ENCODE measurements at regions not wholly inside any gene's neighbourhood (a gene's known extent, or its start where the extent isn't known, plus 50 kb on each side); places are given as distances from the start of the nearest gene placed in this dataset.

DNA sequence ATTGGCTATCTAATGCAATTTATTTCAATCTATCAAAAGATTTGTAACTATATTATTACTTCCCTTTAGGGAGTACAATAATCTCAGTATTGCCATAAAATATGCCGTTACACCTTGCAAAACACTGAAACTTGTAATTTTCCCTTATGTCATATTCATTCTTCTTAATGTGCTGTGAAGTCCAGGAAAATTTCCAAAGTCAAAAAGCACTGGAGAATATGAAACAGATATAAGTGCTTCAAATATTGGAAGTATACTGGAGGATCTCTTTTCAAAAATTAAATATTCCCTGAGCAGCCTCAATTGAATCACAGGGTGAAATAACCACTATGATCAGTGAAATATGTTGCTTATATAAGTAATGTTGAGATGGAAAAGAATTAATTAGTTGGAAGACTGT lies 356.0 kb downstream of the PPP1R3A start (continued):
- TF ChIP-seq EZH2phosphoT487 (IDR thresholded peaks at IDR 0.05; ENCODE audit: borderline replicate concordance, low read depth) (no peak), TCF12 (IDR thresholded peaks at IDR 0.05) (no peak), MEF2A (IDR thresholded peaks at IDR 0.05; ENCODE audit: borderline replicate concordance, low read depth) (no peak), TAF1 (IDR thresholded peaks at IDR 0.05; ENCODE audit: borderline replicate concordance, low read depth, low read length) (no peak)
- TF ChIP-seq, protein P1, sequence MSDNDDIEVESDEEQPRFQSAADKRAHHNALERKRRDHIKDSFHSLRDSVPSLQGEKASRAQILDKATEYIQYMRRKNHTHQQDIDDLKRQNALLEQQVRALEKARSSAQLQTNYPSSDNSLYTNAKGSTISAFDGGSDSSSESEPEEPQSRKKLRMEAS (IDR thresholded peaks at IDR 0.05; ENCODE audit: low read depth) = no peak

DNA sequence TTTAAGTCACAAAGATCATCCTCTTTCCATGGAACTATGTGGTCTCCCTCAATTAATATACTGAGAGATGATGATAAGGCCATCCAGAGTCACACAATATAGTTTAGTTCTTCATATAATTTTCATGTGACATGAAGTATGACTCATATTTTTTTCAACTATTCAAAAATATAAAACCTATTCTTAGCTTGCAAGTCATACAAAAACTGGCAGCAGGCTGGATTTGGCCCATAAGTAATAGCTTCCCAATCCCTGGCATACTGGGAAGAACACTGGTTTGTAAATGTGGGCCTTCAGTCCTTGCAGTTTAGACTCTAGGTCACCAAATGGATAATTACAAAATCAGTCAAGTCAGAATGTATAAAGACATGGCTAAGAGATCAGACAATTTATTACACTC lies 356.6 kb downstream of the PPP1R3A start:
- Histone ChIP-seq H3K4me2 (no peak overlapping the region), H3K9me2 (no peaks in the 10 kb centered on the region), H3K79me2 (ENCODE audit: insufficient read depth) (no peaks in the 10 kb centered on the region), H3K9ac (no peak overlapping the region), H3K4me1 (ENCODE audit: control insufficient read depth in 1 of 2, insufficient read depth in 2 of 2, low read depth in 1 of 2, low read length in 1 of 2) (no peaks in the 10 kb centered on the region), H3K9me3 (no peaks in the 10 kb centered on the region), H3F3A (replicated peaks; ENCODE audit: insufficient read depth) (no peaks in the 10 kb centered on the region), H3K36me3 (replicated peaks in 1 of 2; ENCODE audit: control insufficient read depth in 1 of 2, insufficient read depth in 2 of 2, low read length in 1 of 2) (no peaks in the 10 kb centered on the region), H3K27ac (ENCODE audit: low read depth in 2 of 2, low read length in 1 of 2) (no peak overlapping the region), H2AFZ (ENCODE audit: low read depth) (no peak overlapping the region), H4K20me1 (ENCODE audit: insufficient read depth) (no peaks in the 10 kb centered on the region; the same call in 1 of the 2 replicates), H3K27me3 (ENCODE audit: insufficient read depth) (no peaks in the 10 kb centered on the region), H3K4me3 (ENCODE audit: low read depth in 2 of 2, low read length in 1 of 2) (no peak overlapping the region)
- POLR2A ChIA-PET = no interaction called here
- TF ChIP-seq, protein P2, sequence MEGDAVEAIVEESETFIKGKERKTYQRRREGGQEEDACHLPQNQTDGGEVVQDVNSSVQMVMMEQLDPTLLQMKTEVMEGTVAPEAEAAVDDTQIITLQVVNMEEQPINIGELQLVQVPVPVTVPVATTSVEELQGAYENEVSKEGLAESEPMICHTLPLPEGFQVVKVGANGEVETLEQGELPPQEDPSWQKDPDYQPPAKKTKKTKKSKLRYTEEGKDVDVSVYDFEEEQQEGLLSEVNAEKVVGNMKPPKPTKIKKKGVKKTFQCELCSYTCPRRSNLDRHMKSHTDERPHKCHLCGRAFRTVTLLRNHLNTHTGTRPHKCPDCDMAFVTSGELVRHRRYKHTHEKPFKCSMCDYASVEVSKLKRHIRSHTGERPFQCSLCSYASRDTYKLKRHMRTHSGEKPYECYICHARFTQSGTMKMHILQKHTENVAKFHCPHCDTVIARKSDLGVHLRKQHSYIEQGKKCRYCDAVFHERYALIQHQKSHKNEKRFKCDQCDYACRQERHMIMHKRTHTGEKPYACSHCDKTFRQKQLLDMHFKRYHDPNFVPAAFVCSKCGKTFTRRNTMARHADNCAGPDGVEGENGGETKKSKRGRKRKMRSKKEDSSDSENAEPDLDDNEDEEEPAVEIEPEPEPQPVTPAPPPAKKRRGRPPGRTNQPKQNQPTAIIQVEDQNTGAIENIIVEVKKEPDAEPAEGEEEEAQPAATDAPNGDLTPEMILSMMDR (IDR thresholded peaks at IDR 0.05) = no peak
- TF ChIP-seq, protein P1 (IDR thresholded peaks at IDR 0.05; ENCODE audit: low read depth) = no peak
- TF ChIP-seq JUND (IDR thresholded peaks at IDR 0.05) (no peak), ELF1 (IDR thresholded peaks at IDR 0.05) (no peak), RXRA (IDR thresholded peaks at IDR 0.05; ENCODE audit: borderline replicate concordance, low read depth) (no peak), GATA2 (CRISPR knock-in tag; IDR thresholded peaks at IDR 0.05) (no peak), FOXM1 (IDR thresholded peaks at IDR 0.05; ENCODE audit: low read depth) (no peak), YY1 (IDR thresholded peaks at IDR 0.05; ENCODE audit: low read depth) (no peak), RAD21 (IDR thresholded peaks at IDR 0.05; ENCODE audit: low read length) (no peak)
- TF ChIP-seq, protein P3, sequence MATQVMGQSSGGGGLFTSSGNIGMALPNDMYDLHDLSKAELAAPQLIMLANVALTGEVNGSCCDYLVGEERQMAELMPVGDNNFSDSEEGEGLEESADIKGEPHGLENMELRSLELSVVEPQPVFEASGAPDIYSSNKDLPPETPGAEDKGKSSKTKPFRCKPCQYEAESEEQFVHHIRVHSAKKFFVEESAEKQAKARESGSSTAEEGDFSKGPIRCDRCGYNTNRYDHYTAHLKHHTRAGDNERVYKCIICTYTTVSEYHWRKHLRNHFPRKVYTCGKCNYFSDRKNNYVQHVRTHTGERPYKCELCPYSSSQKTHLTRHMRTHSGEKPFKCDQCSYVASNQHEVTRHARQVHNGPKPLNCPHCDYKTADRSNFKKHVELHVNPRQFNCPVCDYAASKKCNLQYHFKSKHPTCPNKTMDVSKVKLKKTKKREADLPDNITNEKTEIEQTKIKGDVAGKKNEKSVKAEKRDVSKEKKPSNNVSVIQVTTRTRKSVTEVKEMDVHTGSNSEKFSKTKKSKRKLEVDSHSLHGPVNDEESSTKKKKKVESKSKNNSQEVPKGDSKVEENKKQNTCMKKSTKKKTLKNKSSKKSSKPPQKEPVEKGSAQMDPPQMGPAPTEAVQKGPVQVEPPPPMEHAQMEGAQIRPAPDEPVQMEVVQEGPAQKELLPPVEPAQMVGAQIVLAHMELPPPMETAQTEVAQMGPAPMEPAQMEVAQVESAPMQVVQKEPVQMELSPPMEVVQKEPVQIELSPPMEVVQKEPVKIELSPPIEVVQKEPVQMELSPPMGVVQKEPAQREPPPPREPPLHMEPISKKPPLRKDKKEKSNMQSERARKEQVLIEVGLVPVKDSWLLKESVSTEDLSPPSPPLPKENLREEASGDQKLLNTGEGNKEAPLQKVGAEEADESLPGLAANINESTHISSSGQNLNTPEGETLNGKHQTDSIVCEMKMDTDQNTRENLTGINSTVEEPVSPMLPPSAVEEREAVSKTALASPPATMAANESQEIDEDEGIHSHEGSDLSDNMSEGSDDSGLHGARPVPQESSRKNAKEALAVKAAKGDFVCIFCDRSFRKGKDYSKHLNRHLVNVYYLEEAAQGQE (IDR thresholded peaks at IDR 0.05; ENCODE audit: low read depth, low read length) = no peak
- TF ChIP-seq, protein P4, sequence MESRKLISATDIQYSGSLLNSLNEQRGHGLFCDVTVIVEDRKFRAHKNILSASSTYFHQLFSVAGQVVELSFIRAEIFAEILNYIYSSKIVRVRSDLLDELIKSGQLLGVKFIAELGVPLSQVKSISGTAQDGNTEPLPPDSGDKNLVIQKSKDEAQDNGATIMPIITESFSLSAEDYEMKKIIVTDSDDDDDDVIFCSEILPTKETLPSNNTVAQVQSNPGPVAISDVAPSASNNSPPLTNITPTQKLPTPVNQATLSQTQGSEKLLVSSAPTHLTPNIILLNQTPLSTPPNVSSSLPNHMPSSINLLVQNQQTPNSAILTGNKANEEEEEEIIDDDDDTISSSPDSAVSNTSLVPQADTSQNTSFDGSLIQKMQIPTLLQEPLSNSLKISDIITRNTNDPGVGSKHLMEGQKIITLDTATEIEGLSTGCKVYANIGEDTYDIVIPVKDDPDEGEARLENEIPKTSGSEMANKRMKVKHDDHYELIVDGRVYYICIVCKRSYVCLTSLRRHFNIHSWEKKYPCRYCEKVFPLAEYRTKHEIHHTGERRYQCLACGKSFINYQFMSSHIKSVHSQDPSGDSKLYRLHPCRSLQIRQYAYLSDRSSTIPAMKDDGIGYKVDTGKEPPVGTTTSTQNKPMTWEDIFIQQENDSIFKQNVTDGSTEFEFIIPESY (IDR thresholded peaks at IDR 0.05; ENCODE audit: borderline replicate concordance, low read depth) = no peak
- TF ChIP-seq, protein P5, sequence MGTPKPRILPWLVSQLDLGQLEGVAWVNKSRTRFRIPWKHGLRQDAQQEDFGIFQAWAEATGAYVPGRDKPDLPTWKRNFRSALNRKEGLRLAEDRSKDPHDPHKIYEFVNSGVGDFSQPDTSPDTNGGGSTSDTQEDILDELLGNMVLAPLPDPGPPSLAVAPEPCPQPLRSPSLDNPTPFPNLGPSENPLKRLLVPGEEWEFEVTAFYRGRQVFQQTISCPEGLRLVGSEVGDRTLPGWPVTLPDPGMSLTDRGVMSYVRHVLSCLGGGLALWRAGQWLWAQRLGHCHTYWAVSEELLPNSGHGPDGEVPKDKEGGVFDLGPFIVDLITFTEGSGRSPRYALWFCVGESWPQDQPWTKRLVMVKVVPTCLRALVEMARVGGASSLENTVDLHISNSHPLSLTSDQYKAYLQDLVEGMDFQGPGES (IDR thresholded peaks at IDR 0.05; ENCODE audit: low read depth, low read length) = no peak
- TF ChIP-seq, protein P6, sequence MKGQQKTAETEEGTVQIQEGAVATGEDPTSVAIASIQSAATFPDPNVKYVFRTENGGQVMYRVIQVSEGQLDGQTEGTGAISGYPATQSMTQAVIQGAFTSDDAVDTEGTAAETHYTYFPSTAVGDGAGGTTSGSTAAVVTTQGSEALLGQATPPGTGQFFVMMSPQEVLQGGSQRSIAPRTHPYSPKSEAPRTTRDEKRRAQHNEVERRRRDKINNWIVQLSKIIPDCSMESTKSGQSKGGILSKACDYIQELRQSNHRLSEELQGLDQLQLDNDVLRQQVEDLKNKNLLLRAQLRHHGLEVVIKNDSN (IDR thresholded peaks at IDR 0.05; ENCODE audit: borderline replicate concordance, low read depth) = no peak
- CTCF ChIA-PET = no interaction called here
- no peak for DNase-seq
